ENCODE measurements at regions not wholly inside any gene's neighbourhood (a gene's known extent, or its start where the extent isn't known, plus 50 kb on each side); places are given as distances from the start of the nearest gene placed in this dataset.
"Not testable (repeated sequence)": the region's sequence is repeated elsewhere in the genome, so short reads cannot be mapped to it uniquely, and the experiment has no call there.

DNA sequence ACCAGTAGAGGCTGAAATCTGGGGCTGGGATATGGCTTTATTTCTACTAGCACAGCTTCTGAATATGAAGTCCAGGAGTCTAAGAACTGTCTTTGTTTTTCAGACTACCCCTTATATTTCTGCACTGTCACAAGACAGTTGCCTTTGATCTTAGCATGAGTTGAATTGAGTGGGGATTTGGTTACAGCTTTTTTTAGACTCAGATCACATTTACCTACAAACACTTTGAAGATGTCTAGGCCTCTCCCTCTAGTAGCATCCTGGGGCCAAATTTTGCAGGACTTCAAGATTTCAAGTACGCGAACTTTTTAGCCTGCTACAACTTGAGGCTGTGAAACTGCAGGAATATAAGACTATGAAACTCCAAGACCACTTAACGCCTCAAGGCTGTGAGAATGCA, 240.2 kb downstream of the NEBL start (continued):
- TF ChIP-seq, protein P1, sequence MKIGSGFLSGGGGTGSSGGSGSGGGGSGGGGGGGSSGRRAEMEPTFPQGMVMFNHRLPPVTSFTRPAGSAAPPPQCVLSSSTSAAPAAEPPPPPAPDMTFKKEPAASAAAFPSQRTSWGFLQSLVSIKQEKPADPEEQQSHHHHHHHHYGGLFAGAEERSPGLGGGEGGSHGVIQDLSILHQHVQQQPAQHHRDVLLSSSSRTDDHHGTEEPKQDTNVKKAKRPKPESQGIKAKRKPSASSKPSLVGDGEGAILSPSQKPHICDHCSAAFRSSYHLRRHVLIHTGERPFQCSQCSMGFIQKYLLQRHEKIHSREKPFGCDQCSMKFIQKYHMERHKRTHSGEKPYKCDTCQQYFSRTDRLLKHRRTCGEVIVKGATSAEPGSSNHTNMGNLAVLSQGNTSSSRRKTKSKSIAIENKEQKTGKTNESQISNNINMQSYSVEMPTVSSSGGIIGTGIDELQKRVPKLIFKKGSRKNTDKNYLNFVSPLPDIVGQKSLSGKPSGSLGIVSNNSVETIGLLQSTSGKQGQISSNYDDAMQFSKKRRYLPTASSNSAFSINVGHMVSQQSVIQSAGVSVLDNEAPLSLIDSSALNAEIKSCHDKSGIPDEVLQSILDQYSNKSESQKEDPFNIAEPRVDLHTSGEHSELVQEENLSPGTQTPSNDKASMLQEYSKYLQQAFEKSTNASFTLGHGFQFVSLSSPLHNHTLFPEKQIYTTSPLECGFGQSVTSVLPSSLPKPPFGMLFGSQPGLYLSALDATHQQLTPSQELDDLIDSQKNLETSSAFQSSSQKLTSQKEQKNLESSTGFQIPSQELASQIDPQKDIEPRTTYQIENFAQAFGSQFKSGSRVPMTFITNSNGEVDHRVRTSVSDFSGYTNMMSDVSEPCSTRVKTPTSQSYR (CRISPR knock-in tag; IDR thresholded peaks at IDR 0.05; ENCODE audit: borderline replicate concordance): no peak
- TF ChIP-seq ZNF274 (CRISPR knock-in tag; IDR thresholded peaks at IDR 0.05) (no peak), ASH2L (IDR thresholded peaks at IDR 0.05; ENCODE audit: insufficient read length, low read depth, low read length) (no peak), ZNF891 (CRISPR knock-in tag; IDR thresholded peaks at IDR 0.05) (no peak), ZNF615 (CRISPR knock-in tag; IDR thresholded peaks at IDR 0.05; ENCODE audit: borderline replicate concordance) (no peak), ZNF781 (CRISPR knock-in tag; IDR thresholded peaks at IDR 0.05; ENCODE audit: borderline replicate concordance, not compliant biosample characterization) (no peak), RFX3 (CRISPR knock-in tag; IDR thresholded peaks at IDR 0.05) (no peak)
- TF ChIP-seq, protein P2, sequence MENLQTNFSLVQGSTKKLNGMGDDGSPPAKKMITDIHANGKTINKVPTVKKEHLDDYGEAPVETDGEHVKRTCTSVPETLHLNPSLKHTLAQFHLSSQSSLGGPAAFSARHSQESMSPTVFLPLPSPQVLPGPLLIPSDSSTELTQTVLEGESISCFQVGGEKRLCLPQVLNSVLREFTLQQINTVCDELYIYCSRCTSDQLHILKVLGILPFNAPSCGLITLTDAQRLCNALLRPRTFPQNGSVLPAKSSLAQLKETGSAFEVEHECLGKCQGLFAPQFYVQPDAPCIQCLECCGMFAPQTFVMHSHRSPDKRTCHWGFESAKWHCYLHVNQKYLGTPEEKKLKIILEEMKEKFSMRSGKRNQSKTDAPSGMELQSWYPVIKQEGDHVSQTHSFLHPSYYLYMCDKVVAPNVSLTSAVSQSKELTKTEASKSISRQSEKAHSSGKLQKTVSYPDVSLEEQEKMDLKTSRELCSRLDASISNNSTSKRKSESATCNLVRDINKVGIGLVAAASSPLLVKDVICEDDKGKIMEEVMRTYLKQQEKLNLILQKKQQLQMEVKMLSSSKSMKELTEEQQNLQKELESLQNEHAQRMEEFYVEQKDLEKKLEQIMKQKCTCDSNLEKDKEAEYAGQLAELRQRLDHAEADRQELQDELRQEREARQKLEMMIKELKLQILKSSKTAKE (CRISPR knock-in tag; IDR thresholded peaks at IDR 0.05; ENCODE audit: borderline replicate concordance): no peak
- TF ChIP-seq, protein P3, sequence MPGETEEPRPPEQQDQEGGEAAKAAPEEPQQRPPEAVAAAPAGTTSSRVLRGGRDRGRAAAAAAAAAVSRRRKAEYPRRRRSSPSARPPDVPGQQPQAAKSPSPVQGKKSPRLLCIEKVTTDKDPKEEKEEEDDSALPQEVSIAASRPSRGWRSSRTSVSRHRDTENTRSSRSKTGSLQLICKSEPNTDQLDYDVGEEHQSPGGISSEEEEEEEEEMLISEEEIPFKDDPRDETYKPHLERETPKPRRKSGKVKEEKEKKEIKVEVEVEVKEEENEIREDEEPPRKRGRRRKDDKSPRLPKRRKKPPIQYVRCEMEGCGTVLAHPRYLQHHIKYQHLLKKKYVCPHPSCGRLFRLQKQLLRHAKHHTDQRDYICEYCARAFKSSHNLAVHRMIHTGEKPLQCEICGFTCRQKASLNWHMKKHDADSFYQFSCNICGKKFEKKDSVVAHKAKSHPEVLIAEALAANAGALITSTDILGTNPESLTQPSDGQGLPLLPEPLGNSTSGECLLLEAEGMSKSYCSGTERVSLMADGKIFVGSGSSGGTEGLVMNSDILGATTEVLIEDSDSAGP (CRISPR knock-in tag; IDR thresholded peaks at IDR 0.05; ENCODE audit: borderline replicate concordance): no peak

DNA sequence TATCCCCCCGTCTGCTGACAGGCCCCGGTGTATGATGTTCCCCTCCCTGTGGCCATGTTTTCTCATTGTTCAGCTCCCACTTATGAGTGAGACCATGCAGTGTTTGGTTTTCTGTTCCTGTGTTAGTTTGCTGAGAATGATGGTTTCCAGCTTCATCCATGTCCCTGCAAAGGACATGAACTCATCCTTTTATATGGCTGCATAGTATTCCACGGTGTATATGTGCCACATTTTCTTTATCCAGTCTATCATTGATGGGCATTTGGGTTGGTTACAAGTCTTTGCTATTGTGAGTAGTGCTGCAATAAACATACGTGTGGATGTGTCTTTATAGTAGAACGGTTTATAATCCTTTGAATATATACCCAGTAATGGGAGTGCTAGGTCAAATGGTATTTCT, 244.7 kb downstream of the NEBL start:
- POLR2A ChIA-PET; CTCF ChIA-PET (ENCODE audit: low intra/inter-chr PET ratio, low total read pairs): not testable (repeated sequence)

More for the DNA sequence above, 244.7 kb downstream of the NEBL start:
- peaks cover 41% of the 10 kb centered on the region for H3K9me3 ChIP-seq (ENCODE audit: low read length)
- H3K4me3 ChIP-seq (replicated peaks in 1 of 3; ENCODE audit: insufficient read depth in 1 of 3, low read depth in 2 of 3, low read length in 3 of 3); H3K36me3 ChIP-seq (replicated peaks in 1 of 2; ENCODE audit: control insufficient read depth in 1 of 2, insufficient read depth in 2 of 2, low read length in 2 of 2); H4K20me1 ChIP-seq (ENCODE audit: insufficient read depth, low read length); H3K9ac ChIP-seq (ENCODE audit: insufficient read depth, low read depth, low read length); FAIRE-seq; ATAC-seq; H3K27me3 ChIP-seq (ENCODE audit: control insufficient read depth in 1 of 2, insufficient read depth in 2 of 2, low read length in 2 of 2); H3K4me2 ChIP-seq (ENCODE audit: low read depth, low read length); H3K4me1 ChIP-seq (ENCODE audit: insufficient read depth, low read length); DNase-seq (ENCODE audit: low spot score); intact Hi-C loops (cut with micrococcal nuclease; ENCODE audit: unreplicated experiment); H3K79me2 ChIP-seq (ENCODE audit: insufficient read depth, low read length); in situ Hi-C loops (cut with HindIII; ENCODE audit: extremely low pct_ligation_motif_present, low pct_unique_long_range_greater_than_20kb); BruUV-seq (replicated peaks); H3K27ac ChIP-seq (ENCODE audit: extremely low read length, insufficient read depth, low read length); H2AFZ ChIP-seq (ENCODE audit: low read length): not testable (repeated sequence)
- 25% methylated on average over 5 of the region's 5 CpGs for WGBS (ENCODE audit: low lambda C conversion rate)

Data from HepG2 (cell line).